ENCODE measurements at regions not wholly inside any gene's neighbourhood (a gene's known extent, or its start where the extent isn't known, plus 50 kb on each side); places are given as distances from the start of the nearest gene placed in this dataset.

DNA sequence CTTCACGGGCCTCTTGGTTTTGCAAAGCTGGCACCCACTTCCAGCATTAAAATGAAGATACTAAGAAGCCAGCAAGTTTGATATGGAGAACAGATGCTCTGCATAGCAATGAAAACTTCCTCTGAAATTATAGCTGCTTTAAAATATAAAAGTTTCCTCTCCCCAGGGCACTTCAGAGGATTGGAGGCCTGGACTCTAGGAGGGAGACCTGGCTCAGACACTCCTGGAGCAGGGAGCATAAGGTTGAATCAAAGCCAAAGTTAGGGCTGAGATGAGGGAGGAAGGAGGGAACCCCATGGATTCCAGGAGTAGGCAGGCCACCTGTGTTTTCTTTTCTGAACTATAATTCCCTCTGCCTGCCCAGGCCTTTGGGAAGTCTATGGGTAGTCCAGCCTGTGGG lies 176.0 kb upstream of the RPL38 start:
- TF ChIP-seq, protein P1, sequence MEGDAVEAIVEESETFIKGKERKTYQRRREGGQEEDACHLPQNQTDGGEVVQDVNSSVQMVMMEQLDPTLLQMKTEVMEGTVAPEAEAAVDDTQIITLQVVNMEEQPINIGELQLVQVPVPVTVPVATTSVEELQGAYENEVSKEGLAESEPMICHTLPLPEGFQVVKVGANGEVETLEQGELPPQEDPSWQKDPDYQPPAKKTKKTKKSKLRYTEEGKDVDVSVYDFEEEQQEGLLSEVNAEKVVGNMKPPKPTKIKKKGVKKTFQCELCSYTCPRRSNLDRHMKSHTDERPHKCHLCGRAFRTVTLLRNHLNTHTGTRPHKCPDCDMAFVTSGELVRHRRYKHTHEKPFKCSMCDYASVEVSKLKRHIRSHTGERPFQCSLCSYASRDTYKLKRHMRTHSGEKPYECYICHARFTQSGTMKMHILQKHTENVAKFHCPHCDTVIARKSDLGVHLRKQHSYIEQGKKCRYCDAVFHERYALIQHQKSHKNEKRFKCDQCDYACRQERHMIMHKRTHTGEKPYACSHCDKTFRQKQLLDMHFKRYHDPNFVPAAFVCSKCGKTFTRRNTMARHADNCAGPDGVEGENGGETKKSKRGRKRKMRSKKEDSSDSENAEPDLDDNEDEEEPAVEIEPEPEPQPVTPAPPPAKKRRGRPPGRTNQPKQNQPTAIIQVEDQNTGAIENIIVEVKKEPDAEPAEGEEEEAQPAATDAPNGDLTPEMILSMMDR (conservative IDR thresholded peaks at IDR 0.05; ENCODE audit: low read depth, low read length), result no peak
- TF ChIP-seq EZH2 (IDR thresholded peaks at IDR 0.05; ENCODE audit: low read length, unreplicated experiment), result no peak

Data from PC-3 (cell line).